Activated effector memory CD4-positive, alpha-beta T cell treated with Interleukin-2 at 50 U/mL for 16 hours (primary cell): ENCODE measurements at regions not wholly inside any gene's neighbourhood (a gene's known extent, or its start where the extent isn't known, plus 50 kb on each side); places are given as distances from the start of the nearest gene placed in this dataset.
"Not testable (repeated sequence)": the region's sequence is repeated elsewhere in the genome, so short reads cannot be mapped to it uniquely, and the experiment has no call there.

Experiments used
- DNase-seq: peaks from one replicate; pipeline ENCODE4 v3.0.0-alpha.2; 2020

DNA sequence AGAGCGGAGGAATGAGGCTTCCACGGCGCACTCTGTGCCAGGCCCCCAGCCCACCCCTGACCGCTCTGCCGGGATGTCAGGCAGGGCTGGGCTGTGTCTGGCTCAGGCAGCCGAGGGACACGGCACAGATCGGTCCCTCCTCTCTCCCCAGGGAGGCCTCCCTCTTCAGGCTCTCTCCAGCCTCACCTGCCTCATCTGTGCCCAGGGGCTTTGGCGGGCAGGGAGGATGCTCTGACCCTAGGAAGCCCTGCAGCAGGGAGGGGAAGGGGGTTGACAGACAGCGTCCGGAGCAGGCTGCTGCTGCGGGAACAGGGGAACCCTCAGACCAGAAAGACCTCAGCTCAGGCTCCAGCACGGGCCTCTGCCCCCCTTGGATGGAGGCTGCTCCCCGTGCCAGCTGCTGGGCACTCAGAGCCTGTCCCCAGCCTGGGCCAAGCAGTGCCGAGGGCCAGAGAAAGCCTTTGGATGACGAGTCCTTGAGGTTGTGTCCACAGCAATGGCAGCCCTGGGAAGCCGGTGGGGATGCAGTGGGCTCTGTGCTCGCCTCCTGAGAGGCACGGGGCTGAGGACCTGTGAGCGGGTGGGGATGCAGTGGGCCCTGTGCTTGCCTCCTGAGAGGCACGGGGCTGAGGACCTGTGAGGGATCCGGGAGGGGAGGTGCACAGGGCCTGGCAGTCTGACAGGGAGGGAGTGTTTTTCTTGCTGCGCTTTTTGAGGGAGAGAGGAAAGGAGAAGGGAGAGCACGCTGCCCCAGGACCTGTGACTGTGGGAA, 66.9 kb downstream of the FOXL3 start:
- DNase-seq: no peak

DNA sequence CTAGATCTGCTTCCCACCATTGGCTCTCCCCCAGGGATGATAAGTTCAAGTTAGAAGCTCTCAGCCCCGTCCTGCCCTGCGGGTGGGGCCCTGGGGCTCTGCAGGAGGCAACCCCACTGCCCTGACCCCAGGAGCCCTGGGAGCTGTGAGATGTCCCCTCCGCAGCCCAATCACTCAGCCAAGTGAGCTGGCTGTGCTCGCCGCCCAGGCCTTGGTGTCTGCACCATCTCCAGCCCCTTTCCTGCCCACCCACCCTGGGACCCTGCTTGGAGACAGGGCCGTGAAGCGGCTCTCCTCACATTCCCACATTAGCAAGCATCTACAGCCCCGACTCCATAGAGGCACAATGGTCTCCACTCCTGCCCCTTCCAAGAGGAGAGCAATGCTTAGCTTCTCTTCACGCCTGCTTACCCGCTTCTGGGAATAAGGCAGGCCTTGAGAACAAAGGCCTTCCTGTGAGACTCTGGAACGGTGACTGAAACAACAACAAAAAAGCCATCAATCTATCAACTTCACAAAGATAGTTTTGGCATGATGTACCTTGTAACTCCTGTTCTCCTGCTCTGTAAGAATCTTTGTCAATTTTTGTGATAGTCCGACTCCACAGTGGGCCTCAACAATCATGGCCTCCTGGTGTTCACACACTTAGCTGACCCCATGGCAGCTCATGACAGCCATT, 67.7 kb downstream of the FOXL3 start:
- DNase-seq: no peak

DNA sequence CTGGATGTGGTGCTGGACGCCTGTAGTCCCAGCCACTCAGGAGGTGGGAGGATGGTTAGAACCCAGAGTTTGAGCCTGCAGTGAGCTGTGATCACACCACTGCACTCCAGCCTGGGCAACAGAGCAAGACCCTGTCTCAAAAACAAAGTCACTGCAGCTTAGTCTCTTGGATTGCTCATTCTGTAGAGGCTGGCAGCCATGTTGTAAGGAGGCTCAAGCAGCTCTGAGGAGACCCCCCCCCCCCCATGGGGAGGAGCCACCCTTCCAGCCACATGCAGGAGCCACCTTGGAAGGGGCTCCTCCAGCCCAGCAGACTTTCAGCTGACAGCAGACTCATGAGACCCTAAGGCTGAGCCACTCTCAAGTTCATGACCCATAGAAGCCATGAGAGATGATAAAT, 68.4 kb downstream of the FOXL3 start:
- no peak for DNase-seq

DNA sequence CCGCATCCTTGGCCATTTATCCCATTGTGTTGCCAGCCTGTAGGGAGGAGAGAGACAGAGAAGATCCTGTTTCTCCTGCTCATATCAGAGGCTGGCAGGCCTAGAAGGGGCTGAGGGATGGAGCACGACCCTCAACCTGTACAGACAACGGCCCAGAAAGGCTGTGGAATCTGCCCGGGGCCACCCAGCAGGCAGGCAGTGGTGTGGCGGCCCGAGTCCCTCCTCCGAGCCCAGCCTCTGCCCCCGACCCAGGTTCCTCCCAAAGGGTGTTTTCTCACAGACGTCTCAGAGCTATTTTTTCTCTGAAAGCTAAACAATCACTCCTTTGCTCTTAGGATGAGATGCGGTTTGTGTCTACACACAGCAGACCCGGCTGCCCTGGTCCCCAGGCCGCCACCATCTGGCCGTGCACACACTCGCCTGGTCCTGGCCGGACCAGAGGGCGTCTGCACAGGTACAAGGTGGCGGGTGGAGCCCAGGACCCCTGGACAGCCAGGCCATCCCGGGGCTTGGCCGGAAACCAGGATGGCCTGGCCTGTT, 69.3 kb downstream of the FOXL3 start:
- DNase-seq: no peak

DNA sequence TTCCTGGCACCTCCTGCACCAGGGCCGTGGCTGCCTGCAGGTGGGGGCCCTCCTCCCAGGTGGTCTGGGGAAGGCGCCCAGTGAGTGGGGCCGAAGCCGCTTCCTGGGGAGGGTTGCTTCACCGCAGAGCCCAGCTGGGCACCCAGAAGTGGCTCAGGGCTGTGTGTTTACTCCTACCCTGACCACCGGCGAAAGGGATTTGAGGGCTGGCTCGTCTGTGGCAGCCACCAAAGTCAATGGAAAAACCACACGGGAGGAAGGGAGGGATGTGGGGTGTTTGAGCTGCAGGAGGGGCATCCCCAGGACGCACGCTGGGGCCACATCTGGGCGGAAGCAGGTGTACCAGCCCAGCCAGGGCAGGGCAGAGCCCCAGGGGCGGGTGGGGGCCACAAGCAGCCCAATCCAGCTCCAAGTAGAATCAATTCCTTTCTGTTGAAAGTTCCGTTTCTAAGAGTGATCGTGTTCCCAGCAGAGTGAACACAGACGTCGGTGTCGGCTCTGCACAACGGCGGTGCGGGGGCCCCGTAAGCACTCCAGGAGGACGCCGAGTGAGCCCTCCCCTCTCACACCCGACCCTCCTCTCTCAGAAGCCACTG, 69.9 kb downstream of the FOXL3 start:
- no peak for DNase-seq

DNA sequence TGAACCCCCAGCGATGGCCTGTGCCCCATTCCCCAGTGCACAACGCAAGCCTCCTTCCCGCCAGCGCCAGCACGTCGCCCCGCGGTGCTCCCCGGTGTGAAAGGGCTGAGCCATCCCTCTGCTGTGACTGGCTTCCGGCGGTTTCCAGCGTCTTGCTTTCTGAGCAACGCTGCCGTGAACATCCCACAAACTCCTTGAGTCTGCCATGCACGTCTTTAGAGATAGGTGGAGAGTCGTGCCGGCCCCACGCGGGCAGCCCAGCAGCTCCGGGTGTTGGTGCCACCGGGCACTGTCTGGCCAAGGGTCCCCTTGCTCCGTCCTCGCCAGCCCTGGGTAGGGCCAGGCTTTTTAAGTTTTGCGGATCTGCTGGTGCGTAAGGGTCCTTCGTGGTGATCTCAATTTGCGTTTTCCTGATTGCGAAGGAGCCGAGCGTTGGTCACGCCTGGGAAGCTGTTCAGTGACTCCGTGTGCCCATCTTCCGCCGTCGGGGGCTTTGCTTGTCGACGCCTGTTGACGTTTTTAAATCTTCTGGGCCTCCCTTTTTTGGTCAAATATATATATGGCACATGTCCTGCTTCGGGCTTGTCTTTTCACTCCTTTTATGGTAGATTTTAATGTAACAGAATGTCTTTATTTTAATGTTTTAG, 70.6 kb downstream of the FOXL3 start:
- DNase-seq: no peak

DNA sequence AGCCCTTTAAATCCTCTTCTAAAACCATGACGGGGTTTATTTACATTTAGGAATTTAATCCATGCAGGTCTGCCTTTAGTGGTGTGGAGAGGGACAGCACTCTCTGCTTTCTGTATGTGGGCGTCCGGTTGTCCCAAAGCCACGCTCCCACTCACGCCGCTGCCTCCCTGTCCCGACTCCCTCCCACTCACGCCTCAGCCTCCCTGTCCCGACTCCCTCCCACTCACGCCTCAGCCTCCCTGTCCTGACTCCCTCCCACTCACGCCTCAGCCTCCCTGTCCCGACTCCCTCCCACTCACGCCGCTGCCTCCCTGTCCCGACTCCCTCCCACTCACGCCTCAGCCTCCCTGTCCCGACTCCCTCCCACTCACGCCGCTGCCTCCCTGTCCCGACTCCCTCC, 71.2 kb downstream of the FOXL3 start:
- not testable (repeated sequence) for DNase-seq

DNA sequence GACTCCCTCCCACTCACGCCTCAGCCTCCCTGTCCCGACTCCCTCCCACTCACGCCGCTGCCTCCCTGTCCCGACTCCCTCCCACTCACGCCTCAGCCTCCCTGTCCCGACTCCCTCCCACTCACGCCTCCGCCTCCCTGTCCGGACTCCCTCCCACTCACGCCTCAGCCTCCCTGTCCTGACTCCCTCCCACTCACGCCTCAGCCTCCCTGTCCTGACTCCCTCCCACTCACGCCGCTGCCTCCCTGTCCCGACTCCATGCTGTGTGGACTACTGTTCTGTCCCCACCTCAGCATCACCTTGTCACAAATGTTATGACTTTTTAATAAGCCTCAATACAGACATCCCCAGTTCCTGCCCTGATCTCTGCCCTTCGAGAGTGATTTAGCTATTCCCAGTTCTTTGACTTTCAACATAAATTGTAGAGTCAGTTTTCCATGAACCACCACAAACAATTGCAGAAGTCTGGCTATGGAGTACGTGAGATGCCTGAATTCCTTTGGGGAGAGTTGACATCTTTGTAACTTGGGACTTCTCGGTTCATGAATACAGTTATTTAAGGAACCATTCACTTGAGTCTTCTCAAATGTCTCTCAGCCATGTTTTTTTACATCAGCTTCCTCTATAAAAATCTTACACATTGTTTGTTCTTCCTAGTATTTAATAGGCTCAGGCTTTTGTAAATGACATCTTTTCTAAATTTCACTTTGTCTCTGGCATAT, 71.9 kb downstream of the FOXL3 start:
- no peak for DNase-seq

DNA sequence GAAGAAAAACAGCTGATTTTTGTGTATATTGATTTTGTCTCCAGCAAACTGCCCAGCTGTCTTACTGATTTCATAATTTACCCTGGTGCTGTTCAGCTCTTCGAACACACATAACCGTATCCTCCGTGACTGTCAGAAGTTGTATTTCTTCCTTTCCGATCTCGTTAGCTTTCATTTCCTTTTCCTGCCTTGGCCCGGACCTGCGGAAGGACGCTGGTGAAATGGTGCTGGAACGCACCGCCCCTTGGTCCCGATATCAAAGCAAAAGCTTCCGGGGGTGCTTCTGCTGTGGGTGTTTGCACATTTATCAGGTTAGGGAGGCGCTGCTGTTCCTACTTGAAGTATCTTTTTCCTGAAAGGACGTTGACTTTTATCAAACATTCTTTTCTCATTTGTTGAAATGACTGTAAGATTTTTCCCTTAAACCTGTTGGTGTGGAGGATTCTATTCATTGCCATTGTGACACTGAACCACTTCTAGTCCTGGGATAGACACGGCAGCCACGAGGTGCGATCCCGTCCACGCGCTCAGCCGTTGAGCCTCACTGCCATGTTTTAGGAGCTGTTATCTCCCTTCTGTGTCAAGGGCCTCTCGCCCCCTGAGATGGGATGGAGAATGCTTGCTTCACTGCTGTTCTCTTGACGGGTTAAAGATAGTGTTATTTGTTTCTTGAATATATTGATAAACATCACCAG, 72.6 kb downstream of the FOXL3 start:
- DNase-seq: peak; percentile 44

DNA sequence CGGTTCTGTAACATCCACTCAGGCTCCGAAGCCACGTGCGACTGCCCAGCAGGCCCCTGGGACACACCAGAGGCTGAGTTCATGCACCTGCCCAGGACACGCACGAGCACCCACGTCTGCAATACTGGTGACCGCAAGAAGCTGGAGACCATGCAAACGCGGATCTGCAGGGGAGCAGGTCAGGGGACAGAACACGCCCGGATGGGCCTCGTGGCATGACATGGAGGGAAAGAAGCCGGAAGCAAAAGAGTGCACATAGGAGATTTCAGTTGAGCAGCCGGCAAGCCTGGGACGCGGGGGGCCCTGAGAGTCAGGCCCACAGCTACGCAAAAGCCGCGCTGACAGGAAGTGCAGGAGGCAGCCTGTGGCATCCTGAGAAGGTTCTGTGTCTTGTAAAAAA, 73.7 kb downstream of the FOXL3 start:
- peak; percentile 28 for DNase-seq

DNA sequence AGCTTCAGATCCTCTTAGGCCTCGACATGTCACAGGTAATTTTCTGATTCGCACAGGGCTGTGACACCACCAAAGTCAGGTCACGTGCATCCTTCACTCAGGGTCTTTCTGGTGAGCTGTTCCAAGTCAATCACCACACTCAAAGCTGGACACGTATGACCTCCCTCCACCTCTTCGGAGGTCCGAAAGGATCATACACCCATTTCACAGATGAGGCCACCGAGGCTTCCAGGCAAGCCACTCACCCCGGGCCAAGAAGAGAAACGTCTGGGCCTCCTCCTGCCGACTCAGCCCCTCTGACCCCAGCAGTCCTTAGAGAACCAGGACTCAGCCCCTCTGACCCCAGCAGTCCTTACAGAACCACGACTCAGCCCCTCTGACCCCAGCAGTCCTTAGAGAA, 74.6 kb downstream of the FOXL3 start:
- no peak for DNase-seq

DNA sequence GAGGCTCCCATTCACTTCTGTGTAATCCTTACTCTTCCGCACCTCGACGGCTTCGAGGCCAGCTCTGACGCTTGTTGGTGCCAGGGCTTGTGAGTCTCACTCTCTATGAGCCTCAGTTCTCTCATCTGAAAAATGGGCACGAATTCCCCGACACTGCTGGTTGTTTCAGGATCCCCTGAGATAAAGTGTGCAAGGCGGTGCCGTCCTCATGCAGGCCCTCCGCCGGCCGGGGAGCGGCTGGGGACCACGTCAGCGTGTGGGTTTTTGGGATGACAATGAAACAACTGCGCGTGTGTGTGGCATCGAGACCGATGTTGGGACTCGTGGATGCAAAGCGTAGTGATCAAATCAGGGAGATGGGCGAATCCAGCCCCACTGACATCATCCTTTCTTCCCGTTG, 75.6 kb downstream of the FOXL3 start:
- no peak for DNase-seq

DNA sequence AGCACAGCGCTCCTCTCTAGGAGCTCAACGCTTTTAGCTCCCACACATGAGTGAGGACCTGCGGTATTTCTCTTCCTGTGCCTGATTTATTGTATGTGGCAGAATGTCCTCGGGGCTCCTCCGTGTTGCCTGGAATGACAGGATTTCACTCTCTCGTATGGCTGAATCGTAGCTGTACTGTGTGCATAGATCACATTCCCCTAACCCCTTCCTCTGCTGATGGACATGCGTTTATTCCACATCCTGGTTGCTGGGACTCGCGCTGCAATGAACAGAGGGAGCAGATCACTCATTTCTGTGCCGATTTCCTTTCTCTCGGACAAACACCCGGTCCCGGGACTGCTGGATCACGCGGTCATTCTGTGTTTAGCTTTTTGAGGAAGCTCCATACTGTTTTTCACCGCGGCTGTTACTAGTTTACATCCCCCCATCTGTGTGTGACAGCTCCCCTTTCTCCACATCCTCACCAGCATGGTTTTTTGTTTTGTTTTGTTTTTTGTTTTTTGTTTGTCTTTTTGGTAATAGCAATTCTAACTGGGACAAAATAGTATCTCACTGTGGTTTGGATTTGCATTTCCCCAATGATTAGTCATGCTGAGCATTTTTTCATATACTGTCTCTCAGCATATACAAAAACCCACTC, 76.3 kb downstream of the FOXL3 start:
- DNase-seq: no peak

DNA sequence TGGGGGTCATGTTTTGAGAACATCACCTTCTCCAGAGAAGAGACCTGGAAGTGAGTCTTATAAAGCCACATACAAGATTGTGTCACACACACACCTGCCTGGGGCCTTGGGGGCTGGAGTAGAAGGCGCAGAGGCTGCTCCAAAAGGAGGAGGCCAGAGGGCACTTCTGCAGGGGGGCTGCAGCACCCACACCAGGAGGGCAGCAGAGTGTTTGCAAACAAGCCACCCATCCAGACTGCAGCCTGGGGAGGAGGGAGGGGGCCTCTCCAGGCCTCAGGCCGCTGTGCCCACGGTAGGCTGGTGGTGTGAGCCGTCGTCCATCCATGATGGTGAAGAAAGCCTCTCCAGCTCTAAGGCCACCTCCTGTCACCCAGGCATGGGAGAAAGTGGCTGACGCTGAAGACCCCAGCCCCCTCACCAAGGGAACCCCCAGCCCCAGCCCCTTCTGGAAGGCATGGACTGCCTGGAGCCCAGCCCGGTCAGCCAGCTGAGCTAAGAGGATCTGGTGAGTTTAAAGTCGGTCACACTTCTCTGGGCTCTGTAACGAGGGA, 77.5 kb downstream of the FOXL3 start:
- no peak for DNase-seq

DNA sequence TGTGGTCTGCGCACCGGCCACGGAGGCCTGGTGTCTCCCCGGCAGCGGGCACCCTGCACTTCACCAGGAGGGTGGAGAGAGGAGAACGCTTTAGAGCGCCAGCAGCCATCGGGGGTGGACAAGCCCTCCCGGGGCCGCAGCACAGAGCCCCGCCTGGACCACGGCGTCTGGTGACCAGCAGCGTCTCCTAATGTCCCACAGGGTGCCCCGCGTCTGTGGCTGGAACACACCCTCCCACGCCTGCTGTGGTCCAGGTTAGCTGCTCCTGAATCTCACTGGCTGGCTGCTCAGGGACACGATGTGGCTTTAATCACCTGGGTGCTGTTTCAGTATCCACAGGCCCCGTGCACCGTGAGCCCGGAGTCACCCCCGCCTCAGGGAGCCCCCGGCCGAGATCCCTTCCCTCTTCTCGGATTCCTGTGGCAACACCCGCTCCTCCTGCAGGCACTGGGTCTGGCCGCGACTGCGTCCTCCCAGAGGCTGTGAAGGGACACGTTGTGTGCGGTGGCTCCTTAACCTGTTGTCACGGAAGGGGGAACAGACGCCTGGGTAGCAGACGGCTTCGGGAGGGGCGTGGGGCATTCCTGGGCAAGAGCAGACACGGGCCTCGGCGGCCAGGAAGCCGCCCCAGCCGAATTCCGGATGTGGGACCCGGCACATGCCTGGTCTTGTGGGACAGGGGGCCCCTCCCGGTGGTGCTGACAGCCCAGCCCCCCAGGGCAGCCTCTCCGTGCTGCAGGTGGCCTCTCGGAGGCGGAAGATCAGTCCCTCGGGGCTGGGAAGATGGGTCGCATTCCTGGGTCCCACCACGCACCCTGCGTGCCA, 78.9 kb downstream of the FOXL3 start:
- DNase-seq: no peak

DNA sequence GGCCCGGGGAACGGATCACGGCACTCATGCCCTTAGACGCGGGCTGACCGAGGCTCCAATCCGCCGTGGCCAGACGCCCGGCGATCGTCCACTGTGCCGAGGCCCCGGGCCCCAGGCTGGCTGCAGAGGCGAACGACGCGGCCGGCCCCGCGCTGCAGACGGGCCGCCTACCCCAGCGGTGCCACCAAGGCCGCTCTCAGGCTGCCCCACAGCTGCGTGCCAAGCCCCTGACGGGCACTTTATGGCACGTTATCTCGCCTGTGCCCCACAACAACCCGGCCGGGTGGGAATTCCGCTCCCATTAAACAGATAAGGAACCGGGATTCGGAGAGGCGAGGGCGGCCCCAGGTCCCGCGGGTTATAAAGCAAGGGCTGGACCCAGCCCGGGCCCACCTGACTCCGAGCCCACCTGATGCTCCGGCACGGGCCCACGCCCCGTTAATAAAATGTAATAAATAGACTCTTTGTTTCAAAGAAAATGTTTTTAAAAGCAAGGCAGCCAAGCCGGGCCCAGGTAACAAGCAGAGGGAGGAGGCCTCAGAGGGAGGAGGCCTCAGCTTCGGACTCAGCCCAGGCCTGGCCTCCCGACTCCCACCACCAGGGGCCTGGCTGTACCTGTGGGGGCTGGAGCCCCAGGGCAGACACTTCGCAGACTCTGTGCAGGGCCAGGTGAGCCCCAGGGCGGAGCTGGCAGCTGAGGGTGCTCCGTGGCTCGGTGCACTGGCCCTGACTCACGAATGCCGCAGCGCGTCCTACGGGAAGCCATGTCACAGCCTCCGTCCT, 79.7 kb downstream of the FOXL3 start:
- DNase-seq: no peak

DNA sequence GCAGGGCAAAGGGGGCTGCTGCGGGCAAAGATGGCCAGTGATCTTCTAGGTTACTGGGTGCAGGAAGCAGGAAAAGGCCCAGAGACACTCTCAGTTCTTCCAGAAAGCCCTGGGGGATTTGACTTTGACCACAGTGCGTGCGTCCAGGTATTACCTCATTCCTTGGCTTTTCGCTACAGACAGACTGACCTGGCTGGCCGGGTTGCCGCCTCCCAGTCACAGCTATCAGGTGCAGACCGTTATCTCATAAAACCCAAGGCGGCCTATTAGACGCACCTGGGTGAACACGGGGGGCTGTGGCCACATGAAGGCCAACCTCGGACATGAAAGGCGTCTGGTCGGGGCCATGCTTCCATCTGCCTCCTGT, 80.3 kb downstream of the FOXL3 start:
- DNase-seq: no peak

DNA sequence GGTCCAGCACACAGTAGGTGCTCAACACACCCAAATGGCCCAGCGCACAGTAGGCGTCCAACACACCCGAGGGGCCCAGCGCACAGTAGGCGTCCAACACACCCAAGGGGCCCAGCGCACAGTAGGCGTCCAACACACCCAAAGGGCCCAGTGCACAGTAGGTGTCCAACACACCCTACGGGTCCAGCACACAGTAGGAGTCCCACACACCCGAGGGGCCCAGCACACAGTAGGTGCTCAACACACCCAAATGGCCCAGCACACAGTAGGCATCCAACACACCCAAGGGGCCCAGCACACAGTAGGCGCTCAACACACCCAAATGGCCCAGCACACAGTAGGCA, 80.8 kb downstream of the FOXL3 start:
- no peak for DNase-seq

DNA sequence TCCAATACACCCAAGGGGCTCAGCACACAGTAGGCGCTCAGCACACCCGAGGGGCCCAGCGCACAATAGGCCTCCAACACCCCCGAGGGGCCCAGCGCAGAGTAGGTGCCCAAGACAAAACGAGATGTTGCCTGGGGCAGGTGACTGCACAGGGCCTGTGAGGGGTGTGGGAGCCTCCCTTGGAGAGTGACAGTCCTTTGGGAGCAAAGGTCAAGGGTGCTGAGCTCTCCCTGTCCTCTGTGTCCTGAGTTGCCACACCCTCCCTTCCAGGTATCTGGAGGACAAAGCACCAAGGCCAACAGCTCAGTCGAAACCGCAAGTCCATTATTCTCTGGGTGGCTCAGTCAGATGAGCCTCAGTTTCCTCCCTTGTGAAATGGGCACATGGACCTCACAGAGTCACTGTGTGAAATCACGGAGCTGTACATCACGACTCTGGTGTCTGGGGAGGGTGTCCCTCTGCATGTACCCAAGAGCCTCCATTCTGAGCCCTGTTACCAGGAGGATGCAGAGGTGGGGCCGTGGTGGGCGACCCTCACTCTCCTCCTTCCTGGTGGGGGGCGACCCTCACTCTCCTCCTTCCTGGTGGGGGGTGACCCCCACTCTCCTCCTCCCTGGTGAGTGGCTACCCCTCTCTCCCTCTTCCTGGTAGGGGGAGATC, 81.3 kb downstream of the FOXL3 start:
- DNase-seq: no peak
